CD4-positive, alpha-beta T cell treated with Interleukin-4 for 4 hours (primary cell): ENCODE measurements at regions not wholly inside any gene's neighbourhood (a gene's known extent, or its start where the extent isn't known, plus 50 kb on each side); places are given as distances from the start of the nearest gene placed in this dataset.
"Not testable (repeated sequence)": the region's sequence is repeated elsewhere in the genome, so short reads cannot be mapped to it uniquely, and the experiment has no call there.

Experiments
- DNase-seq: peaks from one replicate; pipeline ENCODE4 v3.0.0-alpha.2; 2020

DNA sequence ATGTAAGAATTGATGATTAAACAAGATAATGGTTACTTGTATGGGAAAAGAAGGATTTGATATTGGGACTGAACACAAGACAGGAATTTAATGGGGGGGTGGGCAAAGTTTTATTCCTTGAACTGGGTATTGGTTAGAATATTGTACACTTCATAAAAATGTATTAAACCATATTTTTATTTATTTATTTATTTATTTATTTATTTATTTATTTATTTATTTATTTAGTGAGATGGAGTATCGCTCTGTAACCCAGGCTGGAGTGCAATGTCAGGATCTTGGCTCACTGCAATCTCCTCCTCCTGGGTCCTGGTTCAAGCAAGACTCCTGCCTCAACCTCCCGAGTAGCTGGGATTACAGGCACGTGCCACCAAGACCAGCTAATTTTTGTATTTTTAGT, 287.1 kb upstream of the SLITRK5 start:
- DNase-seq = no peak

GRCh38 chr13:87393358-87393757, 277.8 kb upstream of the SLITRK5 start:
- DNase-seq = no peak

GRCh38 chr13:87398047-87398446, 273.1 kb upstream of the SLITRK5 start:
- DNase-seq = no peak

DNA sequence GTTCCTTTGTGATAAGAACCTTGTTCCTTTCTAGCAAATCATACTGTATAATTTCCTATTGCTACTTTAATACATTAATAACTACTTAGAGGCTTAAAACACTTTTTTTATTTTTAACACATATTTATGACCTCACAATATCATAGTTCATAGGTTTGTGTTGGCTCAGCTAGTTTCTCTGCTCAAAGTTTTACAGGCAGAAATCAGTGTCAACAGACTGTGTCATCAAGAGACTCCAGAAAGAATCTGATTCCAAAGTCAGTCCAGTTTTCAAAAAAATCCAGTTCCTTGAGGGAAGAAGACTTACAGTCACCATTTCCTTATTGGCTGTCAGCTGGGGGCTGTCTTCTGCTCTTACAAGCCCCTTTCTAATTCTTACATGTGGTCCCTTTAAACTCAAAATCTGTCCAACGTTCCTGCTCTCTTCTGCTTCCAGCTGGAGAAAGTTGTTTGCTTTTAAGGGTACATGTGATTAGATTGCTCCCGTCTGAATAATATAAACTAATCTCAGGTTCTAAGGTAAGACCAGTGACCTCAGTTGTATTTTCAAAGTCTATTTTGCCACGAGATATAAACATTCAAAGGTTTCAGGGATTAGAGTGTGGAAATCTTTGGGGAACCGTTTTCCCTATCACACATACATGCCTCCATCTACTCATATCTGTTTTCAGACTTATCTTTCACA, 267.3 kb upstream of the SLITRK5 start:
- no peak for DNase-seq

GRCh38 chr13:87426742-87427141, 244.4 kb upstream of the SLITRK5 start:
- DNase-seq = no peak

GRCh38 chr13:87444135-87444534, 227.0 kb upstream of the SLITRK5 start:
- no peak for DNase-seq

- no peak for DNase-seq
Observed at GRCh38 chr13:87452281-87452680, 218.9 kb upstream of the SLITRK5 start.

DNA sequence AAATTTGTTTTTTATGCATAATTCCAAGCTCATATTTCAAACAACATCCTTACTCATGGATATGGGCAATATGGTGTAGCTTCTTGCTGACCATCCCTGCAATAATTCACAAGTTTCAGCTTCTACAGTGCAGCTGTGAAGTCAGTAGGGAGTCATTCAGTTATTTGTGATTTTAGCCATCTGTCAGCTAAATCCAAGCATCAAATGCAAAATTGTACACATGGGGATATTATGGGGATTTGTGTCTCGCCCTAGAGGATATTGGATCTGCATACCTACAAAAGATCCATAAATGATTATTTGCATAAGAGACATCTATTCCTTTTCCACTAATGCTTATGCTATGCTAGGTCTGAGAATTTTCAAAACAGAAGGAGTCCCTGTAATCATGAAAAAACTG, 217.9 kb upstream of the SLITRK5 start:
- DNase-seq = no peak

DNA sequence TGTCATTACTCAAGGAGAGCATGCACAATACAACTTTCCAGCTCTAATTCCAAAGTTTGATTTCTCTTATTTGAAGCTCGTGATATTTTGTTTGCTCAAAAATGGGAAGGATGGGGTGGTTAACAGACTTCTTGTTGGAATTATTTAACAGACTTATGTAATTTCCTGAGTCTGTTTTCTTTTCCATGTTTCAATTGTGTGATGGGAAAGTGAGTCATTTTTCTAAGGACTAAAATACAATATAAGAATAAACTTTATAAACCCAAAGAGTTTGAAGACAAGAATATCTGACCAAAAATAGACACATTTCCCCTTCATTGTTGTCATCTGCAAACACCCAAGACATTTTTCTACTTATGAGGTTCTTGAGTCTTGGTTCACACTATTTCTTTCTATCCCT, 211.8 kb upstream of the SLITRK5 start:
- no peak for DNase-seq

DNA sequence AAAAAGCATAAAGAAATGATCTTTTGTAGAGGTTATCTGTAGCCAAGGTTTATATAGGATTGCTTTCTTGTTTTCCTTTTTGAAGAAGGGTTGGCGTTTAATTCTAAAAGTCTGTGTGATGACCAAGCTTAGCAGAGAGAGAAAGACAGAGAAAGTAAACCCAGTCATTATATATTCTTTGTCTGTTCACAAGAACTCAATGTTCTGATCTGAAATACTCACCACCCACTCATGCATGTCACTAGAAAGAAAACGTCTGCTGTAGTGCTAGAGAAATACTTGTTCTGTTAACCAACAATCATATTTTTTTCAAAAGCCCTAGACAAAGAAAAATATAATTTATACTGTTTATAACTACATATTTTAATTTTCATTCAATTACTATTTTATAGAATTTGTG, 173.7 kb upstream of the SLITRK5 start:
- no peak for DNase-seq

- no peak for DNase-seq
Observed at GRCh38 chr13:87498681-87499080, 172.5 kb upstream of the SLITRK5 start.

GRCh38 chr13:87524775-87525174, 146.4 kb upstream of the SLITRK5 start:
- no peak for DNase-seq

DNA sequence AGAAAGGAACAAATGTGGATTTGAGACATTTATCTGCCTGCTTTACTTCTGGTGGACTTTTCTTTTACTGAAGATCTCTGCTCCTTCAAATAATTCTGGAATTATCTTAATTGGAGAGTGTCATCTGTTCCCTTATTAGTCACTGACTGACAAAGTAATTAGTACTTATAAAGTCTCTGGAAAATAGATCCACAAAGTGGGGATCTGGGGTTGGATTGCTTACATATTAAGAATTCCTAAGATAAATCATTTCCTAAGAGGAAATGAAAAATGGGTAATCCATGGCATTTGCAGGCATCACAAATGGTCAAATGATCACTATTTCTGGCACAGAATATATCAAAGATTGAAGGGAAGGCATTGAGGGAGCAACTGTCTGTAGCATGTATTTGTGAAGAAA, 137.4 kb upstream of the SLITRK5 start:
- no peak for DNase-seq

GRCh38 chr13:87535911-87536310, 135.3 kb upstream of the SLITRK5 start:
- no peak for DNase-seq

DNA sequence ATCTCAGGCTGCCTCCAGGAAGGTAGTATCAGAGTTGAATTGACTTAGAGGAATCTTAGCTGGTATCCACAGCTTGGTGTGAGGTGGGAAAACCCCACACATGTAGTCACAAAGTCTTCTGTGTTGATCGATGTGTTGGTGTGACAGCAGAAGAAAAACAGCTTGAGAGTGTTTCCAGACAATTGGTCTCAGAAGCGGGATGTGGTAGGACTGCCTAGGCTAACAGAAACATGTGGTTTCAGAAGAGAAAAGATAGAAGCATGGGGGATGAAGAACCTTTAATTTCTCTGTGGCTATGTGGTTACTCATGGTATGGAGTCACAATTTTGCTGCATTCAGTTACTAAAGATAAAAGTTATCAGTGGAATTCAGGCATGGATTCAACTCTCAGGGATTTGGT, 134.7 kb upstream of the SLITRK5 start:
- no peak for DNase-seq

DNA sequence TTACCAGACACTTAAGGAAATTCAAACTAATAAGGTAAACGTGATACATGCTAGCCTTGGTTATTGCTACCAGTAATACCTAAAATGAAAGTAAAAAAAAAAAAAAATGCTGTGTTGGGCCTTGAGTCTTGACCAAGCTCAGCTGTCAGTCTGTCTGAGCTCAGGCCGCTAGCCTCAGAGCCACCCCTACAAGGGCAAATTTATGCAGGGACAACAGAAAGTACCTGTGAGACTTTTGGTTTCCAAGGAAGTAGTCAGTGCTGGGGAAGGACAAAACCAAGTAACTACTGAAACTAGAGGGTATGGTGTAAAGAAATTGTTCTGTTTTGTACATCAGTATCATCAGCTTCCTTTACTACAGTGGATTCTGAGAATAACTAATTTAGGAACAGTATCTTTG, 134.3 kb upstream of the SLITRK5 start:
- DNase-seq = no peak

GRCh38 chr13:87537951-87538350, 133.2 kb upstream of the SLITRK5 start:
- DNase-seq = no peak

- DNase-seq = no peak
Observed at GRCh38 chr13:87538366-87539052, 132.7 kb upstream of the SLITRK5 start.

DNA sequence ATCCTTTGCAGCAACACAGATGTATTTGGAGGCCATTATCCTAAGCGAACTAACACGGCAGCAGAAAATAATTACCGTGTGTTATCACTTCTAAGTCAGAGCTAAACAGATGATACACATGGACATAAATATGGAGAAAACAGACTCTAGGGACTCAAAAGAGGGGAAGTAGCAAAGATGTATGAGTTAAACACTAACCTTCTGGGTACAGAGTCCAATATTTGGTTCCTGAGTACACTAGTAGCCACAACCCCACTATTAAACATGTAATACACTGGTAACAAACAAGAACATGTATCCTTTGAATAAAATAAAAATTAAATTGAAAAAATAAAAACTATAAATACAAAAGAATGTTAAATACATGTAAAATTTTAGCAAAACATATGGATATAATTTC, 118.0 kb upstream of the SLITRK5 start:
- DNase-seq = no peak

GRCh38 chr13:87554045-87554444, 117.1 kb upstream of the SLITRK5 start:
- no peak for DNase-seq

DNA sequence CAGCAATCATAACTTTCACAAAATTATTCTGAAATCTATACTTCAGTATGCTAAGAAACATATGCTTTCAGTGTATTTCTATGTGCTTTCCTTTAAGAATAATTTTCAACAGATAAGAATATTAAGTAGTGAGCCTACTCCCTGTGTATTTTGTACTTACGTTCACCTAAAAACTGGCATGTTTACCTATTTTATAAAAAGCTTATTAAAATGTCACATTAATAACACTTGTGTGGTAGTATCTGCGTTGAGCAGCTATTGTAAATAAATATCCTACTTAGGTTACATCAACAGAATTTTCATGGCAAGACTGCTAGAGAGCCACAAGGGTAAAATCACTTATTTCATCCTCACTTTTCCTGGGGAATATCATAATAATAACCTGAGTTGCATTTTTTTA, 113.4 kb upstream of the SLITRK5 start:
- DNase-seq = no peak

- not testable (repeated sequence) for DNase-seq
Observed at GRCh38 chr13:87561580-87561979, 109.6 kb upstream of the SLITRK5 start.

DNA sequence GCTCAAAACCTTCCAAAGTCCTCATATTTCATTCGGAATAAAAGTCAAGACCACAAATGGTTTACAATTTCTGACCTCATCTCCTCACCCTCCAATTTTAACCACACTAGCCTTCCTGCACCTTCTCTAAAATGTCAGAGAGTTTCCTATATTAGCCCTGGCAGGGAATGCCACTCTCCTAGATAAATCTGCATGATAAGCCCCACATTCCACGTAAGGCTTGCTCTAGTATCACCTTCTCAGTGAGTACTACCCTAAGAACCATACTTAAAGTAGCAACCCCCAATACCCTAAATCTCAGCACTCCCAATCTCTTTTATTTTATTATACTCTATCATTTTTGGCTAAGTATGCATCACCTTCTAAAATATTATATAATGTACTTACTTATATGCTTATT, 100.5 kb upstream of the SLITRK5 start:
- DNase-seq = no peak

DNA sequence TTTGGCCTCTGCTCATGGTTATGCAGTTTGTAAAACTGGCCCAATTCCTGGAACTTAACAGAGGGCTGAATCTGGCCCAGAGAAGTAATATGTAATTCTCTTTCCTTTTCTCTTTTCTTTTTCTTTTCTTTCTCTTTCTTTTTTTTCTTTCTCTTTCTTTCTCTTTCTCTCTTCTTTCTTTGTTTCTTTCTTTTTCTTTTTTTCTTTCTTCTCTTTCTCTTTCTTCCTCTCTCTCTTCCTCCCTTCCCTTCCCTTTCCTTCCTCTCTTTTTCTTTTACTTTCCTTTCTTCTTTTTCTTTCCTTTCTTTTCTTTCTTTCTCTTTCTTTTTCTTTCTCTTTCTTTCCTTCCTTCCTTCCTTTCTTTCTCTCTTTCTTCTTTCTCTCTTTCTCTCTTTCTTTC, 88.8 kb upstream of the SLITRK5 start:
- DNase-seq = no peak

GRCh38 chr13:87590518-87590917, 80.7 kb upstream of the SLITRK5 start:
- DNase-seq = no peak
